Fibroblast of lung (primary cell): ENCODE measurements at regions not wholly inside any gene's neighbourhood (a gene's known extent, or its start where the extent isn't known, plus 50 kb on each side); places are given as distances from the start of the nearest gene placed in this dataset.

ENCODE experiments used
- DNase-seq, 2 donors: peaks; one replicate each; pipeline versions ENCODE4 v3.0.0 to v3.0.0-alpha.2; 2010; ENCODE audit warnings: low read depth in 2 of 2
- H2AFZ ChIP-seq: 2 replicates; pipeline ENCODE4 v1.5.1; 2012; ENCODE audit warnings: low read length, control low read depth, inconsistent platforms
- H3K27ac ChIP-seq: 2 replicates; pipeline ENCODE4 v1.5.1; 2011; ENCODE audit warnings: low read length, control low read depth; ENCODE audit not compliant: insufficient read depth
- H3K27me3 ChIP-seq: 2 replicates; pipeline ENCODE4 v1.5.1; 2011; ENCODE audit warnings: mild to moderate bottlenecking, low read length; ENCODE audit not compliant: control insufficient read depth, insufficient read depth
- H3K36me3 ChIP-seq: 2 replicates; pipeline ENCODE4 v1.5.1; 2011; ENCODE audit warnings: low read length; ENCODE audit not compliant: control insufficient read depth, insufficient read depth
- H3K4me1 ChIP-seq: 2 replicates; pipeline ENCODE4 v1.5.1; 2011; ENCODE audit warnings: low read length; ENCODE audit not compliant: control insufficient read depth, insufficient read depth; ENCODE audit errors: extremely low read depth
- H3K4me2 ChIP-seq: 2 replicates; pipeline ENCODE4 v1.5.1; 2011; ENCODE audit warnings: low read length, control low read depth; ENCODE audit not compliant: insufficient read depth; ENCODE audit errors: extremely low read depth
- H3K4me3 ChIP-seq, 4 experiments: fragments of 200-600 bp in 1 of 4; sonication (generic) in 1 of 4; replicated peaks in 1 of 4; 2 replicates each; pipeline ENCODE4 v1.5.1; 2011 to 2016; ENCODE audit warnings: low read length in 4 of 4, low read depth in 3 of 4, mild to moderate bottlenecking in 3 of 4, control low read depth in 2 of 4, inconsistent platforms in 1 of 4, mixed read lengths in 1 of 4; ENCODE audit not compliant: insufficient read depth in 1 of 4; ENCODE audit errors: control extremely low read depth in 1 of 4
- H3K79me2 ChIP-seq: 2 replicates; pipeline ENCODE4 v1.5.1; 2012; ENCODE audit warnings: mild to moderate bottlenecking, low read length, inconsistent platforms; ENCODE audit not compliant: control insufficient read depth, insufficient read depth
- H3K9ac ChIP-seq: 2 replicates; pipeline ENCODE4 v1.5.1; 2011; ENCODE audit warnings: mild to moderate bottlenecking, low read length, control low read depth; ENCODE audit not compliant: insufficient read depth
- H3K9me3 ChIP-seq: 2 replicates; pipeline ENCODE4 v1.5.1; 2012; ENCODE audit warnings: low read depth, low read length; ENCODE audit not compliant: control insufficient read depth, insufficient read depth
- H4K20me1 ChIP-seq: 2 replicates; pipeline ENCODE4 v1.5.1; 2011; ENCODE audit warnings: low read length; ENCODE audit not compliant: control insufficient read depth, insufficient read depth; ENCODE audit errors: extremely low read depth
- EZH2 ChIP-seq: IDR thresholded peaks from 2 replicates; pipeline ENCODE4 v1.5.1; 2012; ENCODE audit warnings: low read length, control low read depth, mild to moderate bottlenecking; ENCODE audit errors: missing control alignments
- TF ChIP-seq, protein P1 (sequence below), 2 donors: IDR thresholded peaks in 1 of 2; conservative IDR thresholded peaks in 1 of 2; 1 replicate in 1 of 2; 2 replicates in 1 of 2; pipeline ENCODE4 v1.5.1; 2011 to 2012; ENCODE audit warnings: low read length in 2 of 2, control low read depth in 1 of 2, inconsistent platforms in 1 of 2, low read depth in 1 of 2, mild to moderate bottlenecking in 1 of 2

DNA sequence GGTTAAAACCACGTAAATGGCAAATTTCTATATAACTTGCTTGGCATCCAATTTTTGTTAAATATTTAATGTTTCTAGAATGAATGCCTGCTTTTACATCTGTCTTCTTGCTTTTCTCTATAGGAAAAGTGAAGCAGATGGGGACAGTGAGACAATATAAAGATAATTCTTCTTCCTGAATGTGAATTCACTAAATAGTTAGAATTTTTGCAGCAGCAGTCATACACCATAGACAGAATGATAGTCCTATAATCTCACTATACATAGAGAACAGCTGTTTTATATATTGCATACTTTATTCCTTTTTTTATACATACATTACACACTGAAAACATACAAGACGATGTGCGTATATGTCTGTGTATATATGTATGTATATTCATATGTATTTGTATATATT is 1127.3 kb downstream of the PCDH9 start:
- Histone ChIP-seq H4K20me1 (no peaks in the 10 kb centered on the region), H3K9ac (no peak overlapping the region), H3K79me2 (no peaks in the 10 kb centered on the region), H3K4me2 (no peak overlapping the region), H3K9me3 (no peaks in the 10 kb centered on the region), H3K4me3 (no peak overlapping the region), H3K27me3 (no peaks in the 10 kb centered on the region), H3K36me3 (no peaks in the 10 kb centered on the region), H3K4me1 (no peaks in the 10 kb centered on the region), H2AFZ (no peak overlapping the region), H3K27ac (no peak overlapping the region)
- TF ChIP-seq EZH2: no peak
- TF ChIP-seq, protein P1, sequence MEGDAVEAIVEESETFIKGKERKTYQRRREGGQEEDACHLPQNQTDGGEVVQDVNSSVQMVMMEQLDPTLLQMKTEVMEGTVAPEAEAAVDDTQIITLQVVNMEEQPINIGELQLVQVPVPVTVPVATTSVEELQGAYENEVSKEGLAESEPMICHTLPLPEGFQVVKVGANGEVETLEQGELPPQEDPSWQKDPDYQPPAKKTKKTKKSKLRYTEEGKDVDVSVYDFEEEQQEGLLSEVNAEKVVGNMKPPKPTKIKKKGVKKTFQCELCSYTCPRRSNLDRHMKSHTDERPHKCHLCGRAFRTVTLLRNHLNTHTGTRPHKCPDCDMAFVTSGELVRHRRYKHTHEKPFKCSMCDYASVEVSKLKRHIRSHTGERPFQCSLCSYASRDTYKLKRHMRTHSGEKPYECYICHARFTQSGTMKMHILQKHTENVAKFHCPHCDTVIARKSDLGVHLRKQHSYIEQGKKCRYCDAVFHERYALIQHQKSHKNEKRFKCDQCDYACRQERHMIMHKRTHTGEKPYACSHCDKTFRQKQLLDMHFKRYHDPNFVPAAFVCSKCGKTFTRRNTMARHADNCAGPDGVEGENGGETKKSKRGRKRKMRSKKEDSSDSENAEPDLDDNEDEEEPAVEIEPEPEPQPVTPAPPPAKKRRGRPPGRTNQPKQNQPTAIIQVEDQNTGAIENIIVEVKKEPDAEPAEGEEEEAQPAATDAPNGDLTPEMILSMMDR (conservative IDR thresholded peaks at IDR 0.05 in 1 of 2, IDR thresholded peaks at IDR 0.05 in 1 of 2; ENCODE audit: low read depth in 1 of 2, low read length in 2 of 2): no peak
- no peak for DNase-seq

DNA sequence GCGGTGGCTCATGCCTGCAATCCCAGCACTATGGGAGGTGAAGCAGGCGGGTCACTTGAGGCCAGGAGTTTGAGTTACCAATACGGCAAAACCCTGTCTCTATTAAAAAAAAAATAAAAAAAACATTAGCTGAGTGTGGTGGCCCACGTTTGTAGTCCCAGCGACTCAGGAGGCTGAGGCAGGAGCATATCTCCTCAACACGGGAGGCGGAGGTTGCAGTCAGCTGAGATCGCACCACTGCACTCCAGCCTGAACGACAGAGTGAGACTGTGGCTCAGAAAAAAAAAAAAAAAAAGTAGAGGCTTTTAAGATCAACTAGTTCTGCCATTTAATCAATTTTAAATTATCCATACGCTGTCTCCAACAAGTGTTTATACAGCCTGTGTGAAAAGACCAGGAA is 1130.3 kb downstream of the PCDH9 start:
- no peaks in the 10 kb centered on the region for H3K27me3 ChIP-seq
- no peak overlapping the region for H2AFZ ChIP-seq
- no peak overlapping the region for H3K4me3 ChIP-seq
- no peaks in the 10 kb centered on the region for H3K9me3 ChIP-seq
- H3K36me3 ChIP-seq: no peaks in the 10 kb centered on the region
- TF ChIP-seq, protein P1 (conservative IDR thresholded peaks at IDR 0.05 in 1 of 2, IDR thresholded peaks at IDR 0.05 in 1 of 2; ENCODE audit: low read depth in 1 of 2, low read length in 2 of 2): no peak
- no peak for TF ChIP-seq EZH2
- H3K79me2 ChIP-seq: no peaks in the 10 kb centered on the region
- no peak overlapping the region for H3K4me2 ChIP-seq
- H3K27ac ChIP-seq: no peak overlapping the region
- no peak for DNase-seq
- H4K20me1 ChIP-seq: no peaks in the 10 kb centered on the region
- no peaks in the 10 kb centered on the region for H3K4me1 ChIP-seq
- H3K9ac ChIP-seq: no peak overlapping the region

DNA sequence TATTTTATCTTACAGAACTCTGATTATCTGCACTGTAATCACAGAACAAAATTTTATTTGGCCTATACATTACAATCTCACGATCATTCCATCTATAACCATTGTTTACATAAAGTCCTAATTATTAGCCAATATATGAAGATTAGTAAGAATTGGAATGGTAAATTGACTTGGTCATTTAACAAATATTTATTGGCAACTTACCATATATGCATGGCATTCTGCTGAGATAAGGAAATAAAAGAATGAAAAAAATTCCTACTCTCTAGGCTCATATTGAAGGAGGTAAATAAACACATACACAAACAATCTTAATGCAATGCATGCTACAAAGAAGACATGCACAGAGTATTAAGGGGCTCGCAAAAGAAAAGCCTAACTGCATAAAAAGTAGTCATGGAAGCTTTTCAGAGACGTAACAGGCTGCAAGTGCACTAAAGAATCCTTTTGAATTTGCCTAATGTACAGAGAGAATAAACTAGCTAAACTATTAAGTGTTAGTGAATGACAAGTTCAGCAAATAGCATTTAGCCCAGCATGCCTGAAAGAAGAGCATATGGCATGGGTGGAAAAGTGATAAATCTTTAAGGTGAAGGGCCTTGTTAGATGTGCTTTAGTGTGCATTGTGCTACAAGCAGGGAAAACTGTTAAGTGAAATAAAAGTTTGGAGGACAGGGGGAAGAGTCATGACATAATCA is 1131.1 kb downstream of the PCDH9 start:
- Histone ChIP-seq H3K27ac (no peak overlapping the region), H3K4me2 (no peak overlapping the region), H3K4me1 (no peaks in the 10 kb centered on the region), H2AFZ (no peak overlapping the region), H3K4me3 (no peak overlapping the region), H3K9ac (no peak overlapping the region), H3K79me2 (no peaks in the 10 kb centered on the region), H3K9me3 (no peaks in the 10 kb centered on the region), H3K36me3 (no peaks in the 10 kb centered on the region), H4K20me1 (no peaks in the 10 kb centered on the region), H3K27me3 (no peaks in the 10 kb centered on the region)
- TF ChIP-seq, protein P1 (conservative IDR thresholded peaks at IDR 0.05 in 1 of 2, IDR thresholded peaks at IDR 0.05 in 1 of 2; ENCODE audit: low read depth in 1 of 2, low read length in 2 of 2): no peak
- TF ChIP-seq EZH2: no peak
- peak in 1 of 2 donors; percentile 23 for DNase-seq
